GM21786 (cell line): ENCODE measurements at regions not wholly inside any gene's neighbourhood (a gene's known extent, or its start where the extent isn't known, plus 50 kb on each side); places are given as distances from the start of the nearest gene placed in this dataset.
"Not testable (repeated sequence)": the region's sequence is repeated elsewhere in the genome, so short reads cannot be mapped to it uniquely, and the experiment has no call there.

Source experiments
- ATAC-seq: cut with Tn5 transposase; IDR thresholded peaks from one replicate; pipeline ENCODE4 v1.9.1; 2021; ENCODE audit not compliant: unreplicated experiment

GRCh38 chr2:190150413-190150812, 87.9 kb upstream of the MSTN start:
- no peak for ATAC-seq

- no peak for ATAC-seq
Observed at GRCh38 chr2:190149908-190150307, 87.4 kb upstream of the MSTN start.

- no peak for ATAC-seq
Observed at GRCh38 chr2:190149200-190149599, 86.7 kb upstream of the MSTN start.

GRCh38 chr2:190146109-190146508, 83.6 kb upstream of the MSTN start:
- ATAC-seq = not testable (repeated sequence)

- ATAC-seq = not testable (repeated sequence)
Observed at GRCh38 chr2:190140474-190140873, 77.9 kb upstream of the MSTN start.

- no peak for ATAC-seq
Observed at GRCh38 chr2:190139371-190139770, 76.8 kb upstream of the MSTN start.

- ATAC-seq = no peak
Observed at GRCh38 chr2:190138032-190138431, 75.5 kb upstream of the MSTN start.

- no peak for ATAC-seq
Observed at GRCh38 chr2:190137561-190137960, 75.0 kb upstream of the MSTN start.

GRCh38 chr2:190136825-190137224, 74.3 kb upstream of the MSTN start:
- no peak for ATAC-seq

GRCh38 chr2:190136259-190136658, 73.7 kb upstream of the MSTN start:
- ATAC-seq = no peak

- no peak for ATAC-seq
Observed at GRCh38 chr2:190129421-190130199, 67.1 kb upstream of the MSTN start.

GRCh38 chr2:190127651-190128050, 65.1 kb upstream of the MSTN start:
- no peak for ATAC-seq

GRCh38 chr2:190126798-190127197, 64.3 kb upstream of the MSTN start:
- no peak for ATAC-seq

- ATAC-seq = no peak
Observed at GRCh38 chr2:190123956-190124355, 61.4 kb upstream of the MSTN start.

GRCh38 chr2:190121971-190122370, 59.4 kb upstream of the MSTN start:
- ATAC-seq = peak; percentile 49

GRCh38 chr2:190121305-190121704, 58.8 kb upstream of the MSTN start:
- ATAC-seq = no peak

- no peak for ATAC-seq
Observed at GRCh38 chr2:190119923-190120590, 57.5 kb upstream of the MSTN start.

GRCh38 chr2:190119257-190119656, 56.7 kb upstream of the MSTN start:
- no peak for ATAC-seq

GRCh38 chr2:190117305-190117704, 54.8 kb upstream of the MSTN start:
- ATAC-seq = no peak

GRCh38 chr2:190113000-190113399, 50.5 kb upstream of the MSTN start:
- no peak for ATAC-seq
